Upper lobe of right lung (tissue), 1 donor: ENCODE measurements at regions not wholly inside any gene's neighbourhood (a gene's known extent, or its start where the extent isn't known, plus 50 kb on each side); places are given as distances from the start of the nearest gene placed in this dataset.
A peak's percentile ranks its signal among the peaks of the same experiment; 100 is the strongest.
"Not testable (repeated sequence)": the region's sequence is repeated elsewhere in the genome, so short reads cannot be mapped to it uniquely, and the experiment has no call there.

Experiments used
- ATAC-seq: fragments of 200-7000 bp; cut with Tn5 transposase; one replicate; pipeline ENCODE4 v1.9.1; 2020; ENCODE audit warnings: mild to moderate bottlenecking, moderate library complexity
- DNase-seq: peaks from one replicate; pipeline ENCODE4 v3.0.0-alpha.2; 2020
- H3K27ac ChIP-seq: fragments of 200-600 bp; one replicate; pipeline ENCODE4 v1.8.0; 2022
- H3K27me3 ChIP-seq: fragments of 200-600 bp; one replicate; pipeline ENCODE4 v1.8.0; 2022; ENCODE audit warnings: mild to moderate bottlenecking
- H3K36me3 ChIP-seq: fragments of 200-600 bp; one replicate; pipeline ENCODE4 v1.8.0; 2022
- H3K4me1 ChIP-seq: fragments of 200-600 bp; one replicate; pipeline ENCODE4 v1.8.0; 2022
- H3K4me3 ChIP-seq: fragments of 200-600 bp; one replicate; pipeline ENCODE4 v1.8.0; 2022; ENCODE audit warnings: mild to moderate bottlenecking
- H3K9me3 ChIP-seq: fragments of 200-600 bp; one replicate; pipeline ENCODE4 v1.8.0; 2022
- CTCF ChIP-seq: fragments of 200-600 bp; IDR thresholded peaks from one replicate; pipeline ENCODE4 v1.8.0; 2022; ENCODE audit warnings: antibody characterized with exemption
- intact Hi-C: fragments of 100-400 bp; cut with DNase I; formaldehyde crosslinking; loops from one replicate; pipeline ENCODE4 v1.11.0; 2022
- donor health status: DM: no; HTN: yes; CAD: no; lungs with severe emphysema.

- Histone ChIP-seq H3K27ac (no peak overlapping the region), H3K27me3 (no peaks in the 10 kb centered on the region), H3K36me3 (no peaks in the 10 kb centered on the region), H3K4me1 (no peaks in the 10 kb centered on the region), H3K9me3 (no peaks in the 10 kb centered on the region), H3K4me3 (no peak overlapping the region)
- intact Hi-C loops, result no loop called here
- DNase-seq (no peak), ATAC-seq (peak; percentile 39)
- no peak for TF ChIP-seq CTCF
Measured at GRCh38 chr2:200199576-200200263, 106.8 kb upstream of the SPATS2L start.

GRCh38 chr2:200201839-200202238 is 104.7 kb upstream of the SPATS2L start:
- H3K27me3 ChIP-seq, DNase-seq, intact Hi-C loops, H3K9me3 ChIP-seq, H3K4me3 ChIP-seq, H3K4me1 ChIP-seq, H3K27ac ChIP-seq, H3K36me3 ChIP-seq, ATAC-seq: not testable (repeated sequence)

- Histone ChIP-seq H3K36me3 (no peaks in the 10 kb centered on the region), H3K4me3 (no peak overlapping the region), H3K27ac (no peak overlapping the region), H3K9me3 (no peaks in the 10 kb centered on the region), H3K4me1 (no peaks in the 10 kb centered on the region), H3K27me3 (no peaks in the 10 kb centered on the region)
- ATAC-seq, result no peak
- intact Hi-C loops, result no loop called here
- no peak for DNase-seq
- TF ChIP-seq CTCF, result no peak
Measured at GRCh38 chr2:200203381-200203827, 103.1 kb upstream of the SPATS2L start.

- H3K27ac ChIP-seq, result no peak overlapping the region
- H3K9me3 ChIP-seq, result no peaks in the 10 kb centered on the region
- no peaks in the 10 kb centered on the region for H3K27me3 ChIP-seq
- ATAC-seq (no peak), DNase-seq (no peak)
- TF ChIP-seq CTCF, result no peak
- H3K4me1 ChIP-seq, result no peaks in the 10 kb centered on the region
- no peak overlapping the region for H3K4me3 ChIP-seq
- intact Hi-C loops, result no loop called here
- no peaks in the 10 kb centered on the region for H3K36me3 ChIP-seq
Measured at GRCh38 chr2:200208041-200208440, 98.5 kb upstream of the SPATS2L start.

- H3K9me3 ChIP-seq, result no peaks in the 10 kb centered on the region
- no peak for TF ChIP-seq CTCF
- H3K27me3 ChIP-seq, result no peaks in the 10 kb centered on the region
- H3K4me3 ChIP-seq, result no peak overlapping the region
- ATAC-seq (peak; percentile 23), DNase-seq (no peak)
- H3K36me3 ChIP-seq, result no peaks in the 10 kb centered on the region
- H3K4me1 ChIP-seq, result no peaks in the 10 kb centered on the region
- no peak overlapping the region for H3K27ac ChIP-seq
- intact Hi-C loops, result no loop called here
Measured at GRCh38 chr2:200209030-200209429, 97.5 kb upstream of the SPATS2L start.

GRCh38 chr2:200211643-200212042 is 94.8 kb upstream of the SPATS2L start:
- Histone ChIP-seq H3K4me3 (no peak overlapping the region), H3K36me3 (no peaks in the 10 kb centered on the region), H3K27ac (no peak overlapping the region), H3K27me3 (no peaks in the 10 kb centered on the region), H3K4me1 (no peaks in the 10 kb centered on the region), H3K9me3 (no peaks in the 10 kb centered on the region)
- TF ChIP-seq CTCF, result no peak
- DNase-seq (no peak), ATAC-seq (no peak)
- intact Hi-C loops, result no loop called here
